Neuronal stem cell (in vitro differentiated cells): ENCODE measurements at regions not wholly inside any gene's neighbourhood (a gene's known extent, or its start where the extent isn't known, plus 50 kb on each side); places are given as distances from the start of the nearest gene placed in this dataset.

Experiments used
- DNase-seq: peaks from one replicate; pipeline ENCODE4 v3.0.0-alpha.2; 2013; ENCODE audit warnings: low spot score
- H2AFZ ChIP-seq: one replicate; pipeline ENCODE4 v1.6.1; 2013; ENCODE audit warnings: mild to moderate bottlenecking, low read length, inconsistent platforms
- H2AK5ac ChIP-seq: 2 replicates; pipeline ENCODE4 v1.6.1; 2013; ENCODE audit warnings: low read depth, mild to moderate bottlenecking, inconsistent platforms, low read length, moderate library complexity, mixed read lengths
- H2BK120ac ChIP-seq: 2 replicates; pipeline ENCODE4 v1.6.1; 2013; ENCODE audit warnings: low read depth, mild to moderate bottlenecking, inconsistent platforms, low read length, moderate library complexity, mixed read lengths
- H2BK12ac ChIP-seq: one replicate; pipeline ENCODE4 v1.6.1; 2013; ENCODE audit warnings: low read length, inconsistent platforms
- H2BK15ac ChIP-seq: 2 replicates; pipeline ENCODE4 v1.6.1; 2013; ENCODE audit warnings: mild to moderate bottlenecking, low read length, inconsistent platforms, mixed read lengths
- H2BK5ac ChIP-seq: one replicate; pipeline ENCODE4 v1.6.1; 2013; ENCODE audit warnings: inconsistent platforms, mild to moderate bottlenecking, low read length, moderate library complexity
- H3K14ac ChIP-seq: one replicate; pipeline ENCODE4 v1.6.1; 2013; ENCODE audit warnings: low read length, inconsistent platforms
- H3K18ac ChIP-seq: 2 replicates; pipeline ENCODE4 v1.6.1; 2013; ENCODE audit warnings: low read length, inconsistent platforms
- H3K23ac ChIP-seq: 2 replicates; pipeline ENCODE4 v1.6.1; 2013; ENCODE audit warnings: low read depth, mild to moderate bottlenecking, mixed read lengths, low read length, inconsistent platforms; ENCODE audit not compliant: poor library complexity
- H3K27ac ChIP-seq: replicated peaks from 3 replicates; pipeline ENCODE4 v1.5.1; 2013; ENCODE audit warnings: low read length, inconsistent platforms
- H3K27me3 ChIP-seq, 3 experiments: 2 replicates each; pipeline ENCODE4 v1.6.1; 2013; ENCODE audit warnings: low read length in 3 of 3, mild to moderate bottlenecking in 2 of 3, inconsistent platforms in 1 of 3, low read depth in 1 of 3, mixed read lengths in 1 of 3, moderate library complexity in 1 of 3; ENCODE audit not compliant: control insufficient read depth in 3 of 3, insufficient read depth in 3 of 3
- H3K36me3 ChIP-seq, 2 donors: replicated peaks in 1 of 2; 2 replicates each; pipeline ENCODE4 v1.6.1; 2013; ENCODE audit warnings: low read length in 2 of 2; ENCODE audit not compliant: control insufficient read depth in 2 of 2, insufficient read depth in 2 of 2
- H3K4ac ChIP-seq: 2 replicates; pipeline ENCODE4 v1.6.1; 2013; ENCODE audit warnings: inconsistent platforms, mild to moderate bottlenecking, low read length, moderate library complexity
- H3K4me1 ChIP-seq, 2 donors: 1 replicate in 1 of 2; 2 replicates in 1 of 2; pipeline ENCODE4 v1.6.1; 2013; ENCODE audit warnings: low read length in 2 of 2, low read depth in 1 of 2; ENCODE audit not compliant: control insufficient read depth in 2 of 2, insufficient read depth in 1 of 2
- H3K4me2 ChIP-seq: one replicate; pipeline ENCODE4 v1.6.1; 2013; ENCODE audit warnings: mild to moderate bottlenecking, low read length, inconsistent platforms; ENCODE audit not compliant: insufficient read depth, poor library complexity, severe bottlenecking
- H3K4me3 ChIP-seq, 2 donors: 2 replicates each; pipeline ENCODE4 v1.5.1; 2013; ENCODE audit warnings: low read length in 2 of 2, mild to moderate bottlenecking in 2 of 2, inconsistent platforms in 1 of 2, moderate library complexity in 1 of 2
- H3K79me1 ChIP-seq: one replicate; pipeline ENCODE4 v1.6.1; 2013; ENCODE audit warnings: low read depth, mild to moderate bottlenecking, inconsistent platforms, low read length, moderate library complexity
- H3K9ac ChIP-seq: one replicate; pipeline ENCODE4 v1.6.1; 2013; ENCODE audit warnings: mild to moderate bottlenecking, low read depth, low read length, inconsistent platforms; ENCODE audit not compliant: poor library complexity
- H3K9me3 ChIP-seq, 2 donors: replicated peaks in 1 of 2; 2 replicates each; pipeline versions ENCODE3 to v1.6.1; 2013; ENCODE audit warnings: low read length in 2 of 2, mild to moderate bottlenecking in 2 of 2, inconsistent platforms in 1 of 2, low read depth in 1 of 2, mixed read lengths in 1 of 2, moderate library complexity in 1 of 2; ENCODE audit not compliant: control insufficient read depth in 2 of 2, insufficient read depth in 1 of 2
- H4K8ac ChIP-seq: one replicate; pipeline ENCODE4 v1.6.1; 2013; ENCODE audit warnings: low read depth, mild to moderate bottlenecking, inconsistent platforms, low read length, moderate library complexity
- H4K91ac ChIP-seq: one replicate; pipeline ENCODE4 v1.6.1; 2013; ENCODE audit warnings: low read length, low read depth, mild to moderate bottlenecking, inconsistent platforms; ENCODE audit not compliant: poor library complexity
- WGBS, 2 donors: extraction: QIAGEN DNeasy Blood & Tissue Kit; methylation state at CpG; one replicate each; pipeline ENCODE4 v1.1.7; 2013; ENCODE audit warnings: missing lambda C conversion rate in 2 of 2, mixed read lengths in 1 of 2; ENCODE audit not compliant: insufficient read length in 2 of 2, insufficient replicate concordance in 1 of 2; ENCODE audit errors: extremely low coverage in 2 of 2; 5-methylcytosine and 5-hydroxymethylcytosine counted together

DNA sequence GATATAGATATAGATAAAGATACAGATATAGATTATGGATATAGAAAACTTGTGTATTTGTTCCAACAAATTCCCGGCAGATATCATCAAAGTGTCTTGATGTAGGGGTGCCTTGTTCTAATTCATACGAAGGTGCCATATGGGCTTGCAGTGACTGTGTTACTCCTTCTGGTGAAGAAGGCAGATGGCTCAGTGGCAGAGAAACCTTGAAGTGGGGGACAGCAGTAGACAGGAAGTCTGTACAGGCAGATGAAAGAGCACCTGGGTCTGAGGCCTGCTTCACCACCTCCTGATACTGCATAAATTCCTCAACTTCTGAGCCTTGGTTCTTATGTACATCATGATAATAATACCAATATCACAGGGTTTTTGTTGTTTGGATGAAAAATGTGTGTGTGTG lies 179.5 kb upstream of the GATB start:
- Histone ChIP-seq H3K9ac (no peak overlapping the region), H3K4ac (no peak overlapping the region), H2BK5ac (no peak overlapping the region), H4K91ac (no peak overlapping the region), H3K14ac (no peak overlapping the region), H3K27me3 (no peaks in the 10 kb centered on the region), H2BK15ac (no peak overlapping the region), H3K18ac (no peak overlapping the region), H2AFZ (no peak overlapping the region), H2BK12ac (no peak overlapping the region), H3K36me3 (no peaks in the 10 kb centered on the region), H2BK120ac (no peak overlapping the region), H3K4me2 (no peak overlapping the region), H3K4me1 (no peaks in the 10 kb centered on the region), H3K4me3 (no peak overlapping the region), H3K27ac (no peak overlapping the region), H4K8ac (no peak overlapping the region), H3K79me1 (no peaks in the 10 kb centered on the region), H3K23ac (no peak overlapping the region), H3K9me3 (no peaks in the 10 kb centered on the region), H2AK5ac (no peak overlapping the region)
- no CpG with 5 or more reads among the region's 2 CpGs for WGBS, 2 donors
- DNase-seq, result no peak

DNA sequence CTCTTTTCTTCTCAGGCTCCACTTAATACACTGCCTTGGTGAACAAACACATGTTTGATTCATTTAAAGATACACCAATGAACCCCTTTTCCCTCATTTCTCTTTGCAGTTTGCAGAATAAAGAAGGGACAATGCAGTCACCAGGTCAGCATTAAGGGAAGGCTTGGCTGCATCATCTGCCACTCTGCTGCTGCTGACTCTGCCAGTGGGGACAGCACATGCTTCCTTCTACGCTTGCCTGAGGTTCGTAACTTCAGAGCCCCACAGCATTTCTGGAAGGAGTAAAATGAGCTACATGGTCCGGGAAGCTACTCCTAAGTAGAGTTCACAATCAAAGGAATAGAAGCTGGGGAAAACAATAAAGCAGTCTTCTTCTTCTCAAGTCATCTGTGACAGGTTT lies 178.9 kb upstream of the GATB start:
- Histone ChIP-seq H4K91ac (no peak overlapping the region), H4K8ac (no peak overlapping the region), H3K4me3 (no peak overlapping the region), H3K79me1 (no peaks in the 10 kb centered on the region), H2AK5ac (no peak overlapping the region), H3K23ac (no peak overlapping the region), H3K18ac (no peak overlapping the region), H2BK5ac (no peak overlapping the region), H3K27ac (no peak overlapping the region), H3K14ac (no peak overlapping the region), H3K9me3 (no peaks in the 10 kb centered on the region), H3K4ac (no peak overlapping the region), H3K27me3 (no peaks in the 10 kb centered on the region), H3K4me2 (no peak overlapping the region), H2BK12ac (no peak overlapping the region), H2BK15ac (no peak overlapping the region), H3K4me1 (no peaks in the 10 kb centered on the region), H2BK120ac (no peak overlapping the region), H3K36me3 (no peaks in the 10 kb centered on the region), H3K9ac (no peak overlapping the region), H2AFZ (no peak overlapping the region)
- WGBS, 2 donors, result no CpG with 5 or more reads among the region's 3 CpGs
- no peak for DNase-seq

GRCh38 chr4:151935411-151935810 lies 174.6 kb upstream of the GATB start:
- WGBS, 2 donors, result no CpG with 5 or more reads among the region's 1 CpG
- Histone ChIP-seq H2BK12ac (no peak overlapping the region), H3K27ac (no peak overlapping the region), H2AFZ (no peak overlapping the region), H3K18ac (no peak overlapping the region), H2AK5ac (no peak overlapping the region), H2BK5ac (no peak overlapping the region), H3K9me3 (no peaks in the 10 kb centered on the region), H4K8ac (no peak overlapping the region), H3K4me2 (no peak overlapping the region), H3K4me1 (no peaks in the 10 kb centered on the region), H3K27me3 (no peaks in the 10 kb centered on the region), H3K79me1 (no peaks in the 10 kb centered on the region), H4K91ac (no peak overlapping the region), H3K4ac (no peak overlapping the region), H3K36me3 (no peaks in the 10 kb centered on the region), H2BK15ac (no peak overlapping the region), H3K14ac (no peak overlapping the region), H3K4me3 (no peak overlapping the region), H3K9ac (no peak overlapping the region), H2BK120ac (no peak overlapping the region), H3K23ac (no peak overlapping the region)
- no peak for DNase-seq

GRCh38 chr4:151934766-151935165 lies 174.0 kb upstream of the GATB start:
- Histone ChIP-seq H3K23ac (no peak overlapping the region), H3K27ac (no peak overlapping the region), H2BK15ac (no peak overlapping the region), H4K8ac (no peak overlapping the region), H3K9ac (no peak overlapping the region), H3K27me3 (no peaks in the 10 kb centered on the region), H2AFZ (no peak overlapping the region), H3K36me3 (no peaks in the 10 kb centered on the region), H2BK5ac (no peak overlapping the region), H3K4me1 (no peaks in the 10 kb centered on the region), H3K18ac (no peak overlapping the region), H2BK120ac (no peak overlapping the region), H3K4me3 (no peak overlapping the region), H2AK5ac (no peak overlapping the region), H3K4ac (no peak overlapping the region), H3K14ac (no peak overlapping the region), H3K4me2 (no peak overlapping the region), H3K79me1 (no peaks in the 10 kb centered on the region), H4K91ac (no peak overlapping the region), H3K9me3 (no peaks in the 10 kb centered on the region), H2BK12ac (no peak overlapping the region)
- WGBS, 2 donors, result no CpG with 5 or more reads among the region's 5 CpGs
- DNase-seq, result no peak
